Activated naive CD4-positive, alpha-beta T cell (primary cell): ENCODE measurements at regions not wholly inside any gene's neighbourhood (a gene's known extent, or its start where the extent isn't known, plus 50 kb on each side); places are given as distances from the start of the nearest gene placed in this dataset.
"Not testable (repeated sequence)": the region's sequence is repeated elsewhere in the genome, so short reads cannot be mapped to it uniquely, and the experiment has no call there.

ENCODE experiments used
- DNase-seq, 4 experiments: peaks; one replicate each; lab custom pipeline; 2025; lab: John Stamatoyannopoulos, UW

DNA sequence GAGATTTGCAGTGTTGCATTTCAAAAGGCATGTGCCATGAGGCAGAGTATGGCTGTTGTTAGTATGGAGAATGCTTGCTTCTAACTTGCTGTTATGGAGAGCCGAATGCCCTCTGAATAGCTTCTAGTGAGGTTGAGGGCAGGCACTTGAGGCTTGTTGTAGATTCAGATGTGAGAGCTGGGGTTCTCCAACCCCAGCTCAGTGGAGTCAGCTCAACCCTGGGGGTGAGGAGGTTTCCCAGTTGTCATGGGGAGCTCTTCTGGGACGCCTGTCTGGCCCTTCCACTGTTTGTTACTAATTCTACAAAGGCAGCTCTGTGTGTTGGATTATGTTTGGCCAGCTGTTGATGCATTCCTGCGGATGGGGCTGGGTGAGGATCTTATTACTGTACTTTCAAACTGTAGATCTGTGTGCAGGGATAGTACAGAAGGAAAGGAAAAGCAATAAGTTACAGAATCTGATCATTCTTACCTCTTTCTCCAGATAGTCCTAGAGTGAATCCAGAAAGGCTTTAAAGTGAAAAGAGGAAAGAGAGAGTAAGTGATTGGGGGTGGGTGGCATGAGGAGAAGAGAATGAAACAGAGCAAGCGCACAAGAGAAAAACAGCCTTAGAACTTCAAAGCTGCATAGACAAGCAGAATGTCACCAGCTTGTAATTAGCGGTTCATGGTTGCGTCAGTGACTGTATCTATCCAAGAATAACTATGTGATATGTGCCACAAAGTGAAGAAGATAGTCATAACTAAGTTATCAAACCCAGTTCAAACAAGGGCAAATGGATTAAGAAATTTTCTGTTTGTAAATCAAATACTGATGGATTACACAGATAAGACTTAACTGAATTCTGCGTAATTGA is 148.7 kb downstream of the PRL start:
- DNase-seq = no peak

DNA sequence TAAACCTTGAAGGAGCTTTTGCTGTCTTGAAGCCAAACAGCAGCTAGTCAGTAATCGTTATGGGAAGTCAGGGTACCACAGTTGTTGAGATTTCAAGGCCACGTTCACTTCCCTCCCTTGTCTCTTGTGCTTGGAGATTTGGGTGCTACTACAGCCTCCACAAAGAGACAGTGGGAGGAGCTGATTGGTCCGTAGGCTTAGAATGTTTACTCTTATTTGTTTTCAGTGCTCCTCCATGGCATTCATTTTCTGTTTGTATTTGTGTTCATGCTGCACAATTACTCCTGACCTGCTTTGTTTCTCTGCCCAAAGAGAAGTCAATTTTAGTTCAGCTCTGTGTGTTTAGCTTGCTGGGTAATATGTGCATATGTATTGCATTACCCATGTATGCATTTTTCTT is 147.7 kb downstream of the PRL start:
- no peak for DNase-seq

DNA sequence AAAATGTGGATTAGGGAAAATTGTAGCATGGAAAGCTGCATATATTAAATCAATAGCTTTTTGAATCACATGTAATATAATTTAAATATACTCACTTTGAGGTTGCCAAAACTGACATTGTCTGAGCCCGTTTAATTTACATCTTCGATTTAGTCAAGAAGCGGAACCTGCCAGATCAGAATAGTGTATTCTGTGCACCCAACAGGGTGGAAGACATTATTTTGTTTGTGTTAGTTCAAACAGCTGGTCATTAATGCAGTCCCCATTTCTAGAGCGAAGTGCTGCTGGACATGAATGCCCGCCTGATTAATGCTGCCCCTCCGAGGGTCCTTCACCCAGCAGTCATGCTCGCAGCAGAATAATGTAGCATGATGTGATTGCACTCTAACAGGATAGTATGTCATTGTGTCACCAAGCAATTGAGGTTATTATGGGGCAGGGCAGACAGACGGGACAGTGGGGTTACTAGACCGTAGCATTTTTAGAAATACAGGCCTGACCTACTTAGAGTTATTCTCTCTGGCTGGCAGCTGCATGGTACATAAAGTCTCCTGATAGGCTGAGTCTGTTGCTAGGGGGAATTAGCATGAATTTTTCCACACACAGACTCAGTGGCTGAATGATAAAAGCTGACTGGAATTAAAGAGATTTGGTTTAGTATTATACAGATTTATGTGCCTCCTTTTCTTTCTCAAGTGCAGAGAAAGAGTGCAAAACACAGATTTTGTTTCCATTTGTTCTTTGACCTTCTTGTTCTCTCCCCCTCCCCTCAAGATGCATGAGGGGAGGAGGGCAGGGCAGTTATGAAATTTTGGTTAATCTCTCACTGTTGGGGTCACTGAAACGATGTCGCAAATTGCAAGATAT is 147.1 kb downstream of the PRL start:
- no peak for DNase-seq

GRCh38 chr6:22150368-22151035 is 146.3 kb downstream of the PRL start:
- no peak for DNase-seq

- no peak for DNase-seq
Observed at GRCh38 chr6:22151892-22152291, 144.9 kb downstream of the PRL start.

DNA sequence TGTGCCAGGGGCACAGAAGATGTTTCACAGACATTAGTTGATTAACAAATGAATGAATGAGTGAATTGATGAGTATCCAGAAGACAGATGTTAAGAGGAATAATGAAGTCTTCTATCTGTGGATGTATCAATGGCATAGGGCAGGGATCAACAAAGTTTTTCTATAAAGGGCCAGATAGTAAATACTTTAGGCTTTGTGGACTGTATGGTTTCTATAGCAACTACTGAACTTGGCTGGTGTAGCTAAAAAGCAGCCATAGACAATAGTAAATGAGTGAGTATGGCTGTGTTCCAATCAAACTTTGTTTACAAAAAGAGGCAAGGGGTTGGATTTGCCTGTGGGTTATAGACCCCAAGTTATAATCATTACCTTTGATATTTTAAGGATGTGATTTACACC is 144.0 kb downstream of the PRL start:
- no peak for DNase-seq

- DNase-seq = no peak
Observed at GRCh38 chr6:22153384-22154158, 143.3 kb downstream of the PRL start.

DNA sequence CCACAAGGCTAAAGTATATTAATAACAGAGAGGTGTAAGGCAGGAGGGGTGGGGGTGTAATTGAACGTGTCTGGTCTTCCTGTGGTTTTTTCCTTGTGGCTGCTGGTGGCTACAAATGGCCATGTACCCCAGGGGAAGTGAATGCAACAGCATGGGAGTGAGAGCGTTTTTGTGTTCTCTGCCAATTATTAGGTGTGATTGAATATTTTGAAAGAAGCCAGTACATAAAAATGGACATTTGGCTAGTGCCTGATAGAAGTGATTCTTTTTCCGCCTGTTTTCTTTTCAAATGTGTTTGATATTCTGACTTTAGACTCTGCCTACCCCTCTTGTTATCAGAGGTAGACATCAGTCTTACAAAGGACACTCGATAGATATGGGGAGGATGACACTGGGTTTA is 141.3 kb downstream of the PRL start:
- DNase-seq = no peak

- no peak for DNase-seq
Observed at GRCh38 chr6:22157233-22157632, 139.6 kb downstream of the PRL start.

GRCh38 chr6:22164236-22164635 is 132.6 kb downstream of the PRL start:
- DNase-seq = no peak

DNA sequence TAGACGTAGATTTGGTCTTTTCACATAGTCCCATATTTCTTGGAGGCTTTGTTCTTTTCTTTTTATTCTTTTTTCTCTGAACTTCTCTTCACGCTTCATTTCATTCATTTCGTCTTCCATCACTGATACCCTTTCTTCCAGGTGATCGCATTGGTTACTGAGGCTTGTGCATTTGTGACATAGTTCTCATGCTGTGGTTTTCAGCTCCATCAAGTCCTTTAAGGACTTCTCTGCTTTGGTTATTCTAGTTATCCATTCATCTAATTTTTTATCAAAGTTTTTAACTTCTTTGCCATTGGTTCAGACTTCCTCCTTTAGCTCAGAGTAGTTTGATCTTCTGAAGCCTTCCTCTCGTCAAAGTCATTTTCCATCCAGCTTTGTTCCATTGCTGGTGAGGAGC is 125.8 kb downstream of the PRL start:
- DNase-seq = not testable (repeated sequence)

DNA sequence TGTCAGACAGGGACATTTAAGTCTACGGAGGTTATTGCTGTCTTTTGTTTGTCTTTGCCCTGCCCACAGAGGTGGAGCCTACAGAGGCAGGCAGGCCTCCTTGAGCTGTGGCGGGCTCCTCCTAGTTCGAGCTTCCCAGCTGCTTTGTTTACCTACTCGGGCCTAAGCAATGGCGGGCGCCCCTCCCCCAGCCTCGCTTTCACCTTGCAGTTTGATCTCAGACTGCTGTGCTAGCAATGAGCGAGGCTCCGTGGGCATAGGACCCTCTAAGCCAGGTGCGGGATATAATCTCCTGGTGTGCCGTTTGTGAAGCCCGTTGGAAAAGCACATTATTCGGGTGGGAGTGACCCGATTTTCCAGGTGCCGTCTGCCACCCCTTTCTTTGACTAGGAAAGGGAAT is 125.0 kb downstream of the PRL start:
- DNase-seq = not testable (repeated sequence)

GRCh38 chr6:22173311-22173710 is 123.5 kb downstream of the PRL start:
- no peak for DNase-seq

DNA sequence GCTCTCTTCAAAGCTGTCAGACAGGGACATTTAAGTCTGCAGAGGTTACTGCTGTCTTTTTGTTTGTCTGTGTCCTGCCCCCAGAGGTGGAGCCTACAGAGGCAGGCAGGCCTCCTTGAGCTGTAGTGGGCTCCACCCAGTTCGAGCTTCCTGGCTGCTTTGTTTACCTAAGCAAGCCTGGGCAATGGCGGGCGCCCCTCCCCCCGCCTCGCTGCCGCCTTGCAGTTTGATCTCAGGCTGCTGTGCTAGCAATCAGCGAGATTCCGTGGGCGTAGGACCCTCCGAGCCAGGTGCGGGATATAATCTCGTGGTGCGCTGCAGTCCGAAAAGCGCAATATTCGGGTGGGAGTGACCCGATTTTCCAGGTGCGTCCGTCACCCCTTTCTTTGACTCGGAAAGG is 116.6 kb downstream of the PRL start:
- DNase-seq = not testable (repeated sequence)

DNA sequence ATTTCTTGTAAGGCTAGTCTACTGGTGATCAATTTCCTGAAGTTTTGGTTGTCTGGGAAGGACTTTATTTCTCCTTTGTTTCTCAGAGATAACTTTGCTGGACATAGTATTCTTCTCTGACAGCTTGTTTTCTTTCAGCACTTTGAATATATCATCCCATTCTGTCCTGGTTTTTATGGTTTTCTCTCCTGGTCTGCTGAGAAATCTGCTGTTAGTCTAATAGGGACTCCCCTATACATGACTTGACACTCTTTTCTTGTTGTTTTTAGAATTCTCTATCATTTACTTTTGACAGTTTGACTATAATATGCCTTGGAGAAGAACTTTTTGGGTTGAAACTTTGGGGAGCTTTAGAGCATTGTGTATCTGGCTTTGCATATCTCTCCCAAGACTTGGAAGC is 112.5 kb downstream of the PRL start:
- no peak for DNase-seq

- DNase-seq = no peak
Observed at GRCh38 chr6:22189946-22190345, 106.9 kb downstream of the PRL start.

- no peak for DNase-seq
Observed at GRCh38 chr6:22194188-22194921, 102.5 kb downstream of the PRL start.

DNA sequence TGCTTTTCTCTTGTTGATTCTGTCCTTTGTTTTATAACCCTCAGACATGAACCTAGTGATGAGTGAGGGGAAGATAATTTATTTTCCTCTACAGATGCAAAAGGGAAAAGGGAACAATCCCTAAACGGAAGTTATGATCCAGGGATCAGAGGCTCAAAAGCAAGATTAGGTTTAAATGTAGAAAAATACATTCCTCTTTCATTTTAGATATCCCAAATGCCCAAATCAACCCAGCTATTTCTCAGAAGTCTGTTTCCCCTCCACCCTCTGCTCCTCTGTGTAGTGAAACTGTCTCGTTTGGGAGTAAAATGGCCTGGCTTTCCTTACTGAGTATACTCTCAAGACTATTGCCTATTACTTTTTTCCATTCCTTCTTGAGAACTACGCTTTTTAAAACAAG is 97.1 kb downstream of the PRL start:
- DNase-seq = no peak

GRCh38 chr6:22204153-22204552 is 92.7 kb downstream of the PRL start:
- no peak for DNase-seq

GRCh38 chr6:22205266-22205665 is 91.6 kb downstream of the PRL start:
- DNase-seq = no peak

GRCh38 chr6:22206106-22206505 is 90.7 kb downstream of the PRL start:
- DNase-seq = no peak
